HG03442 (cell line): ENCODE measurements at regions not wholly inside any gene's neighbourhood (a gene's known extent, or its start where the extent isn't known, plus 50 kb on each side); places are given as distances from the start of the nearest gene placed in this dataset.
"Not testable (repeated sequence)": the region's sequence is repeated elsewhere in the genome, so short reads cannot be mapped to it uniquely, and the experiment has no call there.

Source experiments
- ATAC-seq: cut with Tn5 transposase; IDR thresholded peaks from one replicate; pipeline ENCODE4 v1.9.1; 2021; ENCODE audit warnings: mild to moderate bottlenecking, moderate library complexity; ENCODE audit not compliant: unreplicated experiment

GRCh38 chr12:58615047-58615446 lies 305.3 kb downstream of the LRIG3 start:
- no peak for ATAC-seq

GRCh38 chr12:58615576-58615975 lies 304.7 kb downstream of the LRIG3 start:
- ATAC-seq: no peak

- ATAC-seq: no peak
Observed at GRCh38 chr12:58616618-58617017, 303.7 kb downstream of the LRIG3 start.

GRCh38 chr12:58621126-58621525 lies 299.2 kb downstream of the LRIG3 start:
- ATAC-seq: no peak

- ATAC-seq: no peak
Observed at GRCh38 chr12:58629376-58629775, 290.9 kb downstream of the LRIG3 start.

- ATAC-seq: no peak
Observed at GRCh38 chr12:58633479-58633878, 286.8 kb downstream of the LRIG3 start.

GRCh38 chr12:58639318-58639934 lies 280.9 kb downstream of the LRIG3 start:
- ATAC-seq: no peak

- no peak for ATAC-seq
Observed at GRCh38 chr12:58640314-58640713, 280.0 kb downstream of the LRIG3 start.

- ATAC-seq: no peak
Observed at GRCh38 chr12:58645946-58646345, 274.4 kb downstream of the LRIG3 start.

- ATAC-seq: no peak
Observed at GRCh38 chr12:58647495-58647894, 272.8 kb downstream of the LRIG3 start.

- ATAC-seq: no peak
Observed at GRCh38 chr12:58648176-58648575, 272.1 kb downstream of the LRIG3 start.

GRCh38 chr12:58651850-58652249 lies 268.5 kb downstream of the LRIG3 start:
- ATAC-seq: no peak

GRCh38 chr12:58654021-58654420 lies 266.3 kb downstream of the LRIG3 start:
- no peak for ATAC-seq

GRCh38 chr12:58655375-58655774 lies 264.9 kb downstream of the LRIG3 start:
- ATAC-seq: no peak

- ATAC-seq: no peak
Observed at GRCh38 chr12:58656254-58657009, 263.9 kb downstream of the LRIG3 start.

- ATAC-seq: no peak
Observed at GRCh38 chr12:58657190-58657589, 263.1 kb downstream of the LRIG3 start.

GRCh38 chr12:58665375-58665774 lies 254.9 kb downstream of the LRIG3 start:
- no peak for ATAC-seq

- ATAC-seq: no peak
Observed at GRCh38 chr12:58668233-58668632, 252.1 kb downstream of the LRIG3 start.

- no peak for ATAC-seq
Observed at GRCh38 chr12:58668871-58669270, 251.4 kb downstream of the LRIG3 start.

- ATAC-seq: no peak
Observed at GRCh38 chr12:58670623-58671022, 249.7 kb downstream of the LRIG3 start.

GRCh38 chr12:58671196-58671595 lies 249.1 kb downstream of the LRIG3 start:
- ATAC-seq: no peak

- no peak for ATAC-seq
Observed at GRCh38 chr12:58673021-58673420, 247.3 kb downstream of the LRIG3 start.

- not testable (repeated sequence) for ATAC-seq
Observed at GRCh38 chr12:58677833-58678232, 242.5 kb downstream of the LRIG3 start.
